ENCODE measurements at regions not wholly inside any gene's neighbourhood (a gene's known extent, or its start where the extent isn't known, plus 50 kb on each side); places are given as distances from the start of the nearest gene placed in this dataset.

DNA sequence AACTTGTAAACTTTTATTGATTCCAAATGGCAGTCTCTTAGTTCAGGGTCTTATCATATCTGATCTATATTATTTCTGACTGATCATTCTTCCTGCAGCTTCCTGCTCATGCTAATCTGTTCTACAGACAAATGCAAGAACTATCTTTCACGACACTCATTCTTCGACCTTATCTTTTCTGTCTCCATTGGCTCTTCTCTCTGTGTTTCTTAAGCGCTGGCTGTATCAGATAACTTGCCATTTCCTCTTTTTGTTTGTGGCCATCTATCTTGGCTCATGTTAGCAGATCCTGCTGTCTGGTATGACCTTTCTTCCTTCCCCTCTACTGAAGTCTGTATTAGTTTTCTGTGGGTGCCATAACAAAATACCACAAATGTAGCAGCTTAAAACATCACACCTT lies 230.5 kb upstream of the PUDP start:
- no peak overlapping the region for H3K4me3 ChIP-seq (ENCODE audit: control insufficient read depth in 2 of 3, extremely low read depth in 1 of 3, insufficient read depth in 2 of 3, low read depth in 1 of 3, low read length in 3 of 3)
- DNase-seq (ENCODE audit: low read depth, low spot score), result no peak
- H4K20me1 ChIP-seq (ENCODE audit: control insufficient read depth, extremely low read depth, insufficient read depth, low read length), result no peaks in the 10 kb centered on the region
- H3K4me1 ChIP-seq (ENCODE audit: control insufficient read depth, extremely low read depth, insufficient read depth, low read length), result peaks cover 4% of the 10 kb centered on the region
- no peaks in the 10 kb centered on the region for H3K9me1 ChIP-seq (ENCODE audit: control insufficient read depth, extremely low read depth, insufficient read depth, low read length)
- TF ChIP-seq EZH2 (IDR thresholded peaks at IDR 0.05; ENCODE audit: low read length), result no peak
- TF ChIP-seq, protein P1, sequence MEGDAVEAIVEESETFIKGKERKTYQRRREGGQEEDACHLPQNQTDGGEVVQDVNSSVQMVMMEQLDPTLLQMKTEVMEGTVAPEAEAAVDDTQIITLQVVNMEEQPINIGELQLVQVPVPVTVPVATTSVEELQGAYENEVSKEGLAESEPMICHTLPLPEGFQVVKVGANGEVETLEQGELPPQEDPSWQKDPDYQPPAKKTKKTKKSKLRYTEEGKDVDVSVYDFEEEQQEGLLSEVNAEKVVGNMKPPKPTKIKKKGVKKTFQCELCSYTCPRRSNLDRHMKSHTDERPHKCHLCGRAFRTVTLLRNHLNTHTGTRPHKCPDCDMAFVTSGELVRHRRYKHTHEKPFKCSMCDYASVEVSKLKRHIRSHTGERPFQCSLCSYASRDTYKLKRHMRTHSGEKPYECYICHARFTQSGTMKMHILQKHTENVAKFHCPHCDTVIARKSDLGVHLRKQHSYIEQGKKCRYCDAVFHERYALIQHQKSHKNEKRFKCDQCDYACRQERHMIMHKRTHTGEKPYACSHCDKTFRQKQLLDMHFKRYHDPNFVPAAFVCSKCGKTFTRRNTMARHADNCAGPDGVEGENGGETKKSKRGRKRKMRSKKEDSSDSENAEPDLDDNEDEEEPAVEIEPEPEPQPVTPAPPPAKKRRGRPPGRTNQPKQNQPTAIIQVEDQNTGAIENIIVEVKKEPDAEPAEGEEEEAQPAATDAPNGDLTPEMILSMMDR (optimal IDR thresholded peaks at IDR 0.05 in 1 of 3, IDR thresholded peaks at IDR 0.05 in 1 of 3, conservative IDR thresholded peaks at IDR 0.05 in 1 of 3; ENCODE audit: extremely low read depth in 1 of 3, insufficient read depth in 2 of 3, low read length in 3 of 3), result no peak
- no peaks in the 10 kb centered on the region for H3K36me3 ChIP-seq (ENCODE audit: control insufficient read depth in 2 of 2, extremely low read depth in 1 of 2, insufficient read depth in 2 of 2, low read length in 2 of 2)
- no peak for FAIRE-seq
- no peak overlapping the region for H3K9ac ChIP-seq (ENCODE audit: control insufficient read depth, extremely low read depth, insufficient read depth, low read length)
- dilution Hi-C loops (cut with MboI; ENCODE audit: extremely low pct_ligation_motif_present, low sequenced_read_pairs), result no loop called here
- no peak overlapping the region for H3K4me2 ChIP-seq (ENCODE audit: control insufficient read depth, extremely low read depth, insufficient read depth, low read depth, low read length)
- H3K79me2 ChIP-seq (ENCODE audit: control insufficient read depth, insufficient read depth, low read length), result no peaks in the 10 kb centered on the region
- H3K9me3 ChIP-seq (ENCODE audit: control insufficient read depth, low read depth, low read length), result peaks cover 4% of the 10 kb centered on the region
- no peak overlapping the region for H2AFZ ChIP-seq (ENCODE audit: control insufficient read depth, low read length)
- H3K27ac ChIP-seq (ENCODE audit: control insufficient read depth, insufficient read depth, low read length), result no peak overlapping the region
- H3K27me3 ChIP-seq (ENCODE audit: control insufficient read depth, extremely low read depth, insufficient read depth, low read length), result no peaks in the 10 kb centered on the region

DNA sequence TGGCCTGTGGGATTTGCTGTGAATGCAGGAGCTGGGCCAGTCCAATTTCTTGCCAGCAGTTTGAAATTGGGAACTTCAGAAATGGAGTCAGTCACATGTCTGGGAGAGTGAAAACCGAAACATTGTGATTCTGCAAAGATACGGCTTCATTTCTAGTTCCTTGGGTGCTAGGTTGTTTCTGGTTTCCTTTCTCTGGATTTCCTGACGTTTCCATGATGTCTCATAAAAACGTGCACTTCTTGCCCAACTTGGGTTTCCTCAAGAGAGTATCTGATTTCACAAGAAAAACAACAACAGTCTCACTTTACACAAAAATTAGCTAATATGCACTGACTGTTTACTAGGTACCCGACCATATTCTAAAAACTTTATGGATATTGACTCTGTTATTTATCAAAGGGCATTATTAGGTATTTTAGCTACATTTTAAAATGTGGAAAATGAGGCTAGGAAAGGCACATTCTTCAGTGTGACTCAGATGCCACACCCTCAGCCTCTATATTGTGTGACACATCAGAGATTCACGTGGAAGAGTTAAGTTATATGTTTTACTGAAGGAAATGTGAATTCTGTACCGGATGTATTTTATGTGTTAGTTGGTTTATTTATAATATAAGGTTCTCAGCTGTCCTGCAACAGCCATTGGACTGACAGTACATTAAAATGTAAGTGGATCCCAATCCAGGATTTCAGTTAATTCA lies 225.0 kb upstream of the PUDP start:
- Histone ChIP-seq H3K4me2 (ENCODE audit: control insufficient read depth, extremely low read depth, insufficient read depth, low read depth, low read length) (peak overlapping the region; percentile 9), H3K9me3 (ENCODE audit: control insufficient read depth, low read depth, low read length) (peaks cover 4% of the 10 kb centered on the region), H3K4me3 (ENCODE audit: control insufficient read depth in 2 of 3, extremely low read depth in 1 of 3, insufficient read depth in 2 of 3, low read depth in 1 of 3, low read length in 3 of 3) (no peak overlapping the region), H3K27ac (ENCODE audit: control insufficient read depth, insufficient read depth, low read length) (peak overlapping the region; percentile 76), H3K36me3 (ENCODE audit: control insufficient read depth in 2 of 2, extremely low read depth in 1 of 2, insufficient read depth in 2 of 2, low read length in 2 of 2) (no peaks in the 10 kb centered on the region), H3K9me1 (ENCODE audit: control insufficient read depth, extremely low read depth, insufficient read depth, low read length) (no peaks in the 10 kb centered on the region), H3K79me2 (ENCODE audit: control insufficient read depth, insufficient read depth, low read length) (no peaks in the 10 kb centered on the region), H3K4me1 (ENCODE audit: control insufficient read depth, extremely low read depth, insufficient read depth, low read length) (peaks cover 9% of the 10 kb centered on the region), H3K27me3 (ENCODE audit: control insufficient read depth, extremely low read depth, insufficient read depth, low read length) (no peaks in the 10 kb centered on the region), H3K9ac (ENCODE audit: control insufficient read depth, extremely low read depth, insufficient read depth, low read length) (no peak overlapping the region), H4K20me1 (ENCODE audit: control insufficient read depth, extremely low read depth, insufficient read depth, low read length) (no peaks in the 10 kb centered on the region), H2AFZ (ENCODE audit: control insufficient read depth, low read length) (peak overlapping the region; percentile 1)
- DNase-seq (ENCODE audit: low read depth, low spot score) (peak; percentile 17), FAIRE-seq (no peak)
- TF ChIP-seq, protein P1 (optimal IDR thresholded peaks at IDR 0.05 in 1 of 3, IDR thresholded peaks at IDR 0.05 in 1 of 3, conservative IDR thresholded peaks at IDR 0.05 in 1 of 3; ENCODE audit: extremely low read depth in 1 of 3, insufficient read depth in 2 of 3, low read length in 3 of 3), result no peak
- no peak for TF ChIP-seq EZH2 (IDR thresholded peaks at IDR 0.05; ENCODE audit: low read length)
- dilution Hi-C loops (cut with MboI; ENCODE audit: extremely low pct_ligation_motif_present, low sequenced_read_pairs), result no loop called here

Measured in keratinocyte (primary cell).